ENCODE measurements at regions not wholly inside any gene's neighbourhood (a gene's known extent, or its start where the extent isn't known, plus 50 kb on each side); places are given as distances from the start of the nearest gene placed in this dataset.

DNA sequence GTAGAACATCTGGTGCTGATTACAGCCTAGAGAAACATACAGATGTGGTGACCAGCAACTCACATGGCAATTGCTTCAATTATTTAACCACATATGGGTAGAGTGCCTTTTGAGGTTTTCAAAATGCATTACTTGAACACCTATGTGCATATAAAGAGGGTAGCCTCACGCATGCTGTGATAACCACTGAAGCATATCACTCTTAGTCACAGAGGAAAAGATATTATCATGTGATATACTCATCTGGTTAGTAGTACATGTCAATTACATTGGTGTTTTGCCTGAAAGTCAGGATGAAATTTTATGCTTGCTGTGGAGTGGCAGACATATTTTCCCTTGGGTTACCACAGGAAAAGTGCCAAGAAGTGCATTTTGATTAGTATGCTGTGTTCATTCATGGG lies 459.3 kb upstream of the AGTR1 start:
- no peaks in the 10 kb centered on the region for H3K27me3 ChIP-seq
- no peak for TF ChIP-seq POLR2A (IDR thresholded peaks at IDR 0.05)
- H3K36me3 ChIP-seq, result no peaks in the 10 kb centered on the region
- H3K4me1 ChIP-seq, result no peaks in the 10 kb centered on the region
- no peak overlapping the region for H3K27ac ChIP-seq
- no peak for DNase-seq
- in situ Hi-C loops (cut with MboI; ENCODE audit: low sequenced_read_pairs in 4 of 4), result no loop called here
- H3K4me3 ChIP-seq, result no peak overlapping the region
- intact Hi-C loops (cut with DNase I; ENCODE audit: low total_unique reads), result no loop called here
- no peak for ATAC-seq
- no peaks in the 10 kb centered on the region for H3K9me3 ChIP-seq

DNA sequence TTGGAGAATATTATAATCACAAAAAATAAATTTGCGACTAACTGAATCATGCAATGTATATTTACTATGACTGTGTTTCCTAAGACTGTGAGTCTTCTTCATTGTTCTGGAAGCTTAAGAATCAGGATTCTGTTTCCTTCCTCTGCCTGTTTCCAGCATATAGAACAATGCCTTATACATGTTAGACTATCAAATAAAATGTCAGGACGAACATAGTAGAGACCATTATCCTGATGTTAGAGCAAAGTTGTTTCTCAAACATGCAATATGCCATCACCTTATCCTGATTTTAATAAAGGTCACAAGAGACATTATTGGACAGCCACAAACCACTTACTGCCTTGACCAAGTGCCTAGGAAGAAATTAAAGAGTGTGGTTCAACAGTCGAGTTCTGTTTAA lies 457.4 kb upstream of the AGTR1 start:
- Histone ChIP-seq H3K27me3 (no peaks in the 10 kb centered on the region), H3K9me3 (no peaks in the 10 kb centered on the region), H3K4me1 (no peaks in the 10 kb centered on the region), H3K27ac (no peak overlapping the region), H3K4me3 (no peak overlapping the region), H3K36me3 (no peaks in the 10 kb centered on the region)
- in situ Hi-C loops (cut with MboI; ENCODE audit: low sequenced_read_pairs in 4 of 4), result no loop called here
- DNase-seq (no peak), ATAC-seq (no peak)
- intact Hi-C loops (cut with DNase I; ENCODE audit: low total_unique reads), result no loop called here
- TF ChIP-seq, protein P1, sequence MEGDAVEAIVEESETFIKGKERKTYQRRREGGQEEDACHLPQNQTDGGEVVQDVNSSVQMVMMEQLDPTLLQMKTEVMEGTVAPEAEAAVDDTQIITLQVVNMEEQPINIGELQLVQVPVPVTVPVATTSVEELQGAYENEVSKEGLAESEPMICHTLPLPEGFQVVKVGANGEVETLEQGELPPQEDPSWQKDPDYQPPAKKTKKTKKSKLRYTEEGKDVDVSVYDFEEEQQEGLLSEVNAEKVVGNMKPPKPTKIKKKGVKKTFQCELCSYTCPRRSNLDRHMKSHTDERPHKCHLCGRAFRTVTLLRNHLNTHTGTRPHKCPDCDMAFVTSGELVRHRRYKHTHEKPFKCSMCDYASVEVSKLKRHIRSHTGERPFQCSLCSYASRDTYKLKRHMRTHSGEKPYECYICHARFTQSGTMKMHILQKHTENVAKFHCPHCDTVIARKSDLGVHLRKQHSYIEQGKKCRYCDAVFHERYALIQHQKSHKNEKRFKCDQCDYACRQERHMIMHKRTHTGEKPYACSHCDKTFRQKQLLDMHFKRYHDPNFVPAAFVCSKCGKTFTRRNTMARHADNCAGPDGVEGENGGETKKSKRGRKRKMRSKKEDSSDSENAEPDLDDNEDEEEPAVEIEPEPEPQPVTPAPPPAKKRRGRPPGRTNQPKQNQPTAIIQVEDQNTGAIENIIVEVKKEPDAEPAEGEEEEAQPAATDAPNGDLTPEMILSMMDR (IDR thresholded peaks at IDR 0.05 in 4 of 5, conservative IDR thresholded peaks at IDR 0.05 in 1 of 5), result no peak
- no peak for TF ChIP-seq POLR2A (IDR thresholded peaks at IDR 0.05)

DNA sequence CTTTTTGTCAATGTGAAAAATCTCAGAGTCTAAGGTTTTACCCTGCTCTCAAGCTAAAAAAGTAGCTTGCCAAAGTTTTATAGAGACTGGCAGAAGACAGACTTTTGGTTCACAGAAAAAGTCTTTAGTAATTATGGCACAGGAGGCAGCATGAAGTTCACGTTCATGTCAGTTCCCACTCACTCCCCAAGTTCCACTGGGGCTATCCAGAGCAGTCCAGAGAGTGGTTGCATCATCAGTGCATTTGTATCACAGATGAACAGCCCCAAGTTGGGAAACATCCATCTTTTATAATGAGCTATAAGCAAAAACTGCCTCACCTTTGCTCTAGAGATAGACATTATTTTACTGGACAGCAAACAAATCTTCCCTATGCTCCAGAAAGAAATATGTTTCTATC lies 454.1 kb upstream of the AGTR1 start:
- Histone ChIP-seq H3K27ac (no peak overlapping the region), H3K9me3 (no peaks in the 10 kb centered on the region), H3K4me1 (no peaks in the 10 kb centered on the region), H3K27me3 (no peaks in the 10 kb centered on the region), H3K4me3 (no peak overlapping the region), H3K36me3 (no peaks in the 10 kb centered on the region)
- in situ Hi-C loops (cut with MboI; ENCODE audit: low sequenced_read_pairs in 4 of 4) (no loop called here), intact Hi-C loops (cut with DNase I; ENCODE audit: low total_unique reads) (no loop called here)
- TF ChIP-seq, protein P1 (IDR thresholded peaks at IDR 0.05 in 4 of 5, conservative IDR thresholded peaks at IDR 0.05 in 1 of 5), result no peak
- TF ChIP-seq POLR2A (IDR thresholded peaks at IDR 0.05), result no peak
- ATAC-seq (no peak), DNase-seq (no peak)

DNA sequence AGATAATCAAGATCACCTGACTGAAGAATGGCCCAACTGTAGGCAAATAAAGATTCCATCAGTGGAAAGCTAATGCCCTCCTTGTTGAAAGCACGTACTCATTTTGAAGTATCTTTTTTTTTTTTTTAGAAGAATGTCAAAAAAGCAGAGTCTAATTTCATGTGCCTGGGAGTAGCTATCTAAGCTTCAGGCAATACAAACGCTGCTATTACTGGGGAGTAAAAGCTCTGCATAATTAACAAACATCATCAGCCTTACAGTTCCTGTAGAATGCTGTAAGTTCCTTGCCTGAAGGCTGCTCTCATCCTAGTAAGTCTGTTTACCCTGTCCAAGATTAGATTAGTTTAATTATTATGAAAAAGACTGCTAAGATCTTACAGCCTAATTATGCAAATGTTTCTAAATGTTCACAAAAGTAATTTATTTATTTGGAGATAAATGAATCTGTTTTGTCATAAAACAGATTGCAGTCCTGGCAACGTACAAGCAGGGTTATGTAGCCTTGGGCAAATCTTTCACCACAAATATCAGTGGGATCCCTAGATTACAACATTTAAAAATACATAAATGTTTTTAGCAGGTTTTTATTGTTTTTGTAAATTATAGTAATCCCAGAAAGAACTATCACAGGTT lies 451.3 kb upstream of the AGTR1 start:
- Histone ChIP-seq H3K4me3 (no peak overlapping the region), H3K27me3 (no peaks in the 10 kb centered on the region), H3K27ac (no peak overlapping the region), H3K4me1 (no peaks in the 10 kb centered on the region), H3K36me3 (no peaks in the 10 kb centered on the region), H3K9me3 (no peaks in the 10 kb centered on the region)
- TF ChIP-seq POLR2A (IDR thresholded peaks at IDR 0.05), result no peak
- TF ChIP-seq, protein P1 (IDR thresholded peaks at IDR 0.05 in 4 of 5, conservative IDR thresholded peaks at IDR 0.05 in 1 of 5), result no peak
- no peak for ATAC-seq
- intact Hi-C loops (cut with DNase I; ENCODE audit: low total_unique reads), result no loop called here
- in situ Hi-C loops (cut with MboI; ENCODE audit: low sequenced_read_pairs in 4 of 4), result no loop called here
- DNase-seq, result no peak

DNA sequence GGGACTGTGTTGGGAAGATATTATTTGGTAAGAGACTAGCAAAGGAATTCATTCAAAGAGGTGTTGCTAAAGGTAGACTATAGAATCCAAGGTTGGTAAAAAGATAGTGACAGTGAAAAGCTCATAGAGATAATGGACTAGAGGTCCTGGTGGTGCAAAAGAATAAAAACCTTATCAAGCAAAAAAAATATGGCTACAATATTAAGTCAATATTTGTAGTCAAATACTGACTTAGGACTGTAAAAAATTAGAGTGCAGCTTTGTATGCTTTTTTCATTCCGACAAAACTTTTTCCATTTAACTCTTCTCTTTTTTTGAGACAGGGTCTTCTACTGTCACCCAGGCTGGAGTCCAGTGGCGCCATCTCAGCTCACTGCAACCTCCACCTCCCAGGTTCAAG lies 444.0 kb upstream of the AGTR1 start:
- H3K4me3 ChIP-seq, result no peak overlapping the region
- DNase-seq (no peak), ATAC-seq (no peak)
- TF ChIP-seq, protein P1 (IDR thresholded peaks at IDR 0.05 in 4 of 5, conservative IDR thresholded peaks at IDR 0.05 in 1 of 5), result no peak
- no peak for TF ChIP-seq POLR2A (IDR thresholded peaks at IDR 0.05)
- no peaks in the 10 kb centered on the region for H3K36me3 ChIP-seq
- intact Hi-C loops (cut with DNase I; ENCODE audit: low total_unique reads), result no loop called here
- H3K27me3 ChIP-seq, result no peaks in the 10 kb centered on the region
- no peaks in the 10 kb centered on the region for H3K4me1 ChIP-seq
- H3K27ac ChIP-seq, result no peak overlapping the region
- H3K9me3 ChIP-seq, result no peaks in the 10 kb centered on the region
- in situ Hi-C loops (cut with MboI; ENCODE audit: low sequenced_read_pairs in 4 of 4), result no loop called here
